GM03348 (cell line): ENCODE measurements at regions not wholly inside any gene's neighbourhood (a gene's known extent, or its start where the extent isn't known, plus 50 kb on each side); places are given as distances from the start of the nearest gene placed in this dataset.

ENCODE experiments used
- DNase-seq: peaks from one replicate; pipeline ENCODE4 v3.0.0; 2012; ENCODE audit warnings: low spot score

GRCh38 chr1:189859385-189859977 lies 618.2 kb downstream of the BRINP3 start:
- DNase-seq = no peak

GRCh38 chr1:189866606-189867005 lies 611.1 kb downstream of the BRINP3 start:
- DNase-seq = no peak

- no peak for DNase-seq
These were observed 609.6 kb downstream of the BRINP3 start for GRCh38 chr1:189868021-189868420.

GRCh38 chr1:189874715-189875435 lies 602.8 kb downstream of the BRINP3 start:
- no peak for DNase-seq

GRCh38 chr1:189880135-189880534 lies 597.5 kb downstream of the BRINP3 start:
- DNase-seq = no peak

- no peak for DNase-seq
These were observed 577.8 kb downstream of the BRINP3 start for GRCh38 chr1:189899686-189900425.

- DNase-seq = no peak
These were observed 573.2 kb downstream of the BRINP3 start for GRCh38 chr1:189904509-189904908.

GRCh38 chr1:189908113-189908512 lies 569.6 kb downstream of the BRINP3 start:
- no peak for DNase-seq

GRCh38 chr1:189921613-189922012 lies 556.1 kb downstream of the BRINP3 start:
- DNase-seq = no peak

- no peak for DNase-seq
These were observed 550.0 kb downstream of the BRINP3 start for GRCh38 chr1:189927641-189928040.

- DNase-seq = no peak
These were observed 548.1 kb downstream of the BRINP3 start for GRCh38 chr1:189929501-189930099.

GRCh38 chr1:189936861-189937260 lies 540.8 kb downstream of the BRINP3 start:
- no peak for DNase-seq

- DNase-seq = no peak
These were observed 537.7 kb downstream of the BRINP3 start for GRCh38 chr1:189939967-189940366.

GRCh38 chr1:189941922-189942321 lies 535.7 kb downstream of the BRINP3 start:
- no peak for DNase-seq

- no peak for DNase-seq
These were observed 518.9 kb downstream of the BRINP3 start for GRCh38 chr1:189958756-189959155.

- DNase-seq = no peak
These were observed 516.9 kb downstream of the BRINP3 start for GRCh38 chr1:189960769-189961168.

GRCh38 chr1:189962181-189962580 lies 515.5 kb downstream of the BRINP3 start:
- DNase-seq = no peak

GRCh38 chr1:189970331-189971230 lies 507.1 kb downstream of the BRINP3 start:
- no peak for DNase-seq

GRCh38 chr1:189971656-189972055 lies 506.0 kb downstream of the BRINP3 start:
- DNase-seq = no peak

GRCh38 chr1:189977184-189977583 lies 500.5 kb downstream of the BRINP3 start:
- no peak for DNase-seq

GRCh38 chr1:189983166-189983890 lies 494.3 kb downstream of the BRINP3 start:
- DNase-seq = no peak
